ENCODE measurements at regions not wholly inside any gene's neighbourhood (a gene's known extent, or its start where the extent isn't known, plus 50 kb on each side); places are given as distances from the start of the nearest gene placed in this dataset.
"Not testable (repeated sequence)": the region's sequence is repeated elsewhere in the genome, so short reads cannot be mapped to it uniquely, and the experiment has no call there.

GRCh38 chr11:71767016-71767415 is 66.0 kb upstream of the DEFB108B start:
- TF ChIP-seq CTCF (conservative IDR thresholded peaks at IDR 0.05; ENCODE audit: low read length); EZH2phosphoT487 (IDR thresholded peaks at IDR 0.05; ENCODE audit: borderline replicate concordance, low read depth, low read length): not testable (repeated sequence)

Data from OCI-LY7 (cell line).